GM13977 (cell line): ENCODE measurements at regions not wholly inside any gene's neighbourhood (a gene's known extent, or its start where the extent isn't known, plus 50 kb on each side); places are given as distances from the start of the nearest gene placed in this dataset.

Experiments used
- DNase-seq: peaks from one replicate; pipeline ENCODE4 v3.0.0; 2012; ENCODE audit warnings: low spot score
- in situ Hi-C: fragments of 300-500 bp; cut with MboI; formaldehyde crosslinking; loops from one replicate; pipeline ENCODE4 v1.12.0; 2022; ENCODE audit warnings: low sequenced_read_pairs, low pct_unique_long_range_greater_than_20kb, mixed read lengths, inconsistent platforms; ENCODE audit not compliant: unreplicated experiment
- TF ChIP-seq, protein P1 (sequence below): IDR thresholded peaks from 2 replicates; pipeline ENCODE4 v1.5.1; 2012; ENCODE audit warnings: mild to moderate bottlenecking, control low read depth; ENCODE audit not compliant: insufficient read depth; ENCODE audit errors: extremely low read depth, missing control alignments

DNA sequence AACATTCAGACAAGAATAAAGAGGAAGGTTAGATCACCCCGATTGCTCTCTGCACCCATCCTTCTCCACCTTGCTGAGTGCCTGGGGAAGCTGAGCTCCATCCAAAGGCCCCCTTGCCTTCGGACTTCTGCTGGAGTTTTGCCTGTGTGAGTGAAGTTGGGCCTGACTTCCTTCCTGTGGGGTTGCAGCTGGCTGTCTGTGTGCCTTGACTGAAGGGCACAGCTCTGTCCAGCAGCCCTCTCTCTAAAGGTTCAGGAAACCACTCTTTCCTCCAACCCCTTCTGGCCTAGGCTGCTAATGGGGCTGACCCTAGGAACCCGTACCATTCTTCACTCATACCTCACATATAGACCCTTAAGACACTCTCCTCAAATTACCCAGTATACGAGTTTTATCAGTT lies 173.4 kb upstream of the HMCN1 start:
- TF ChIP-seq, protein P1, sequence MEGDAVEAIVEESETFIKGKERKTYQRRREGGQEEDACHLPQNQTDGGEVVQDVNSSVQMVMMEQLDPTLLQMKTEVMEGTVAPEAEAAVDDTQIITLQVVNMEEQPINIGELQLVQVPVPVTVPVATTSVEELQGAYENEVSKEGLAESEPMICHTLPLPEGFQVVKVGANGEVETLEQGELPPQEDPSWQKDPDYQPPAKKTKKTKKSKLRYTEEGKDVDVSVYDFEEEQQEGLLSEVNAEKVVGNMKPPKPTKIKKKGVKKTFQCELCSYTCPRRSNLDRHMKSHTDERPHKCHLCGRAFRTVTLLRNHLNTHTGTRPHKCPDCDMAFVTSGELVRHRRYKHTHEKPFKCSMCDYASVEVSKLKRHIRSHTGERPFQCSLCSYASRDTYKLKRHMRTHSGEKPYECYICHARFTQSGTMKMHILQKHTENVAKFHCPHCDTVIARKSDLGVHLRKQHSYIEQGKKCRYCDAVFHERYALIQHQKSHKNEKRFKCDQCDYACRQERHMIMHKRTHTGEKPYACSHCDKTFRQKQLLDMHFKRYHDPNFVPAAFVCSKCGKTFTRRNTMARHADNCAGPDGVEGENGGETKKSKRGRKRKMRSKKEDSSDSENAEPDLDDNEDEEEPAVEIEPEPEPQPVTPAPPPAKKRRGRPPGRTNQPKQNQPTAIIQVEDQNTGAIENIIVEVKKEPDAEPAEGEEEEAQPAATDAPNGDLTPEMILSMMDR = no peak
- DNase-seq = no peak
- in situ Hi-C loops = no loop called here

- in situ Hi-C loops = no loop called here
- DNase-seq = peak; percentile 64
- TF ChIP-seq, protein P1 = peak; percentile 64
Observed at GRCh38 chr1:185559684-185560331, 174.4 kb upstream of the HMCN1 start.

DNA sequence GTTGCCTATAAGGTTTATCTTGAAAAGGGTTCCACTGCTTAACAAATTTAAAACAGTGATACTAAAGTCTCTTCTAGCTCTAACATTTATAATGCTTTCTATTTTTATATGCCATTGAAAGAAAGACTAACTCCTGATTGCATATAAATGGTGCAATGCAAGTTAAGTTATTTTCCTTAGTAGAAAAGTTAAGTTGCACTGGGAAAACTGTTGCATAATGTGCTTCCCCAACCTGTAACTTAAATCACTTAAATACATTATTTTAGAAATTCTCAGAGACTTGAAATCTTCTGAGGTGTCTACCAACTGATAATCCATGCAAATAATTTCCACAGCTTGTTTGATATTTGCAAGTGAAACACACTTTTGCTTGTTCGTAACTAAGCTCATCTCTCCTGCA lies 175.0 kb upstream of the HMCN1 start:
- no peak for DNase-seq
- TF ChIP-seq, protein P1 = no peak
- in situ Hi-C loops = no loop called here

GRCh38 chr1:185556561-185556960 lies 177.6 kb upstream of the HMCN1 start:
- in situ Hi-C loops = no loop called here
- DNase-seq = no peak

DNA sequence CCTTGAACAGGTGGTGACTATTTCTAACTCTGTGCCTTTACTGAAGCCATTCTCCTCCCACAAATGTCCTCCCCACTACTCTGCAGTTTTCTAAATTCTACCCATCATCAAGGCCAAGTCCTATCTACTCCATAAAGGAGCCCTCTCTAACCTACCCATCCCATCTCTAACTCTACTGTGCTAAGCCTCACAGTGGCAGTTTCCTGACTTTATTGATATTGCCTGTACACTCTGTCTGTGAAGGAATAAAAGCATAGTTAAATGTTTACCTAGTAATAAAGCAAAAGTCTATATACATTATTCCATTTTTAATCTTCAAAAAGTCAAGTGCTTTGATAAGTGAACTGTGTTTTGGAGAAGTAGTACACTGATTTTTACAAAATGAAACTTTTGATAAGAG lies 178.4 kb upstream of the HMCN1 start:
- TF ChIP-seq, protein P1 = no peak
- in situ Hi-C loops = no loop called here
- no peak for DNase-seq

More at GRCh38 chr1:185556561-185556960, 177.6 kb upstream of the HMCN1 start:
- TF ChIP-seq, protein P1 = no peak

- DNase-seq = no peak
- in situ Hi-C loops = no loop called here
- TF ChIP-seq, protein P1 = no peak
Observed at GRCh38 chr1:185551008-185551407, 183.2 kb upstream of the HMCN1 start.

- in situ Hi-C loops = no loop called here
- TF ChIP-seq, protein P1 = no peak
- no peak for DNase-seq
Observed at GRCh38 chr1:185549906-185550305, 184.3 kb upstream of the HMCN1 start.
